22Rv1 (cell line): ENCODE measurements at regions not wholly inside any gene's neighbourhood (a gene's known extent, or its start where the extent isn't known, plus 50 kb on each side); places are given as distances from the start of the nearest gene placed in this dataset.

Experiments
- CTCF ChIP-seq: fragments of 450-650 bp; IDR thresholded peaks from 2 replicates; pipeline ENCODE4 v1.5.1; 2017; ENCODE audit warnings: mild to moderate bottlenecking
- ZFX ChIP-seq: fragments of 450-650 bp; IDR thresholded peaks from 2 replicates; pipeline ENCODE4 v1.6.1; 2017; ENCODE audit warnings: antibody characterized with exemption, borderline replicate concordance

GRCh38 chr20:43325926-43326325, 131.8 kb upstream of the SRSF6 start:
- TF ChIP-seq CTCF (no peak), ZFX (no peak)
